DND-41 (cell line): ENCODE measurements at regions not wholly inside any gene's neighbourhood (a gene's known extent, or its start where the extent isn't known, plus 50 kb on each side); places are given as distances from the start of the nearest gene placed in this dataset.

ENCODE experiments used
- ATAC-seq: fragments of 200-7000 bp; cut with Tn5 transposase; 3 replicates; pipeline ENCODE4 v1.9.1; 2021; ENCODE audit warnings: low read depth; ENCODE audit not compliant: insufficient read depth
- DNase-seq: peaks from one replicate; pipeline ENCODE4 v3.0.0-alpha.2; 2020
- H2AFZ ChIP-seq: 2 replicates; pipeline ENCODE4 v1.6.0; 2012; ENCODE audit warnings: low read depth, low read length
- H3K27ac ChIP-seq: 2 replicates; pipeline ENCODE4 v1.5.1; 2012; ENCODE audit warnings: low read length, inconsistent platforms
- H3K27me3 ChIP-seq: fragments of 200-600 bp; sonication (generic); 2 replicates; pipeline ENCODE4 v1.6.0; 2012; ENCODE audit warnings: low read length, mild to moderate bottlenecking, inconsistent platforms; ENCODE audit not compliant: insufficient read depth, poor library complexity
- H3K36me3 ChIP-seq: 2 replicates; pipeline ENCODE4 v1.5.1; 2012; ENCODE audit warnings: low read length, inconsistent platforms; ENCODE audit not compliant: insufficient read depth
- H3K4me1 ChIP-seq: 2 replicates; pipeline ENCODE4 v1.5.1; 2012; ENCODE audit warnings: mild to moderate bottlenecking, low read length; ENCODE audit not compliant: insufficient read depth
- H3K4me2 ChIP-seq: 2 replicates; pipeline ENCODE4 v1.6.0; 2012; ENCODE audit warnings: mild to moderate bottlenecking, moderate library complexity, low read length, inconsistent platforms; ENCODE audit not compliant: insufficient read depth
- H3K4me3 ChIP-seq, 2 experiments: fragments of 200-600 bp in 1 of 2; shearing (Covaris generic) in 1 of 2; 2 replicates each; pipeline ENCODE4 v1.5.1; 2012 to 2016; ENCODE audit warnings: inconsistent platforms in 2 of 2, low read length in 2 of 2, mild to moderate bottlenecking in 2 of 2, low read depth in 1 of 2, moderate library complexity in 1 of 2
- H3K79me2 ChIP-seq: 2 replicates; pipeline ENCODE4 v1.6.0; 2012; ENCODE audit warnings: low read length, inconsistent platforms; ENCODE audit not compliant: insufficient read depth
- H3K9ac ChIP-seq: 2 replicates; pipeline ENCODE4 v1.6.0; 2012; ENCODE audit warnings: low read depth, mild to moderate bottlenecking, inconsistent platforms, low read length, moderate library complexity
- H3K9me3 ChIP-seq: 2 replicates; pipeline ENCODE4 v1.5.1; 2012; ENCODE audit warnings: low read length, moderate library complexity, mild to moderate bottlenecking, inconsistent platforms; ENCODE audit not compliant: insufficient read depth, severe bottlenecking
- H4K20me1 ChIP-seq: 2 replicates; pipeline ENCODE4 v1.6.0; 2012; ENCODE audit warnings: low read length; ENCODE audit not compliant: insufficient read depth
- EZH2 ChIP-seq: IDR thresholded peaks from 3 replicates; pipeline ENCODE4 v1.6.1; 2012; ENCODE audit warnings: borderline replicate concordance, low read depth, mild to moderate bottlenecking, moderate library complexity, low read length, inconsistent platforms; ENCODE audit not compliant: severe bottlenecking
- TF ChIP-seq, protein P1 (sequence below): IDR thresholded peaks from 2 replicates; pipeline ENCODE4 v1.5.1; 2012; ENCODE audit warnings: borderline replicate concordance, low read length, moderate library complexity, mild to moderate bottlenecking; ENCODE audit not compliant: poor library complexity, severe bottlenecking; ENCODE audit errors: extremely low read depth

DNA sequence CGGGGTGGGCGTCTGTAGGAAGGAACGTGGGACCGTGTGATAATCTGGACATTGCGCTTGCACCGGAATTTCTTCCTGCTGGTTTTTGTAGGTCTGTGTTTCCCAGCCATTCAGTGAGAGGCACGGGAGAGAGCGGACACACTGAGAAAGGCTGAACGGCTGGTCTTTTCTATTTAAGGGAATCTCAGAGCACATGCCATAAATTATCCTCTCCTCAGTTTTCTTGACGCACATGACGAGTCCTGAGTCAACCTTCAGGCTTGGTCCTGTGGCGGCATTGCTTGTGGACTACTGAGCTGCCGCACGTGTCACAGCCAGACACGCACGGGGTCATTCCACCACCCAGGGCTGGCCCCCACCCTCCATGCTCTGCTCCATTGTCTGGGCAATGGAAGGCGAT lies 519.3 kb upstream of the ID2 start:
- Histone ChIP-seq H3K4me1 (no peaks in the 10 kb centered on the region), H3K79me2 (no peaks in the 10 kb centered on the region), H4K20me1 (no peaks in the 10 kb centered on the region), H3K27me3 (no peaks in the 10 kb centered on the region), H3K4me3 (no peak overlapping the region), H3K36me3 (no peaks in the 10 kb centered on the region), H3K9ac (no peak overlapping the region), H3K27ac (no peak overlapping the region), H3K4me2 (no peak overlapping the region), H3K9me3 (no peaks in the 10 kb centered on the region), H2AFZ (no peak overlapping the region)
- DNase-seq, result no peak
- no peak for ATAC-seq
- TF ChIP-seq, protein P1, sequence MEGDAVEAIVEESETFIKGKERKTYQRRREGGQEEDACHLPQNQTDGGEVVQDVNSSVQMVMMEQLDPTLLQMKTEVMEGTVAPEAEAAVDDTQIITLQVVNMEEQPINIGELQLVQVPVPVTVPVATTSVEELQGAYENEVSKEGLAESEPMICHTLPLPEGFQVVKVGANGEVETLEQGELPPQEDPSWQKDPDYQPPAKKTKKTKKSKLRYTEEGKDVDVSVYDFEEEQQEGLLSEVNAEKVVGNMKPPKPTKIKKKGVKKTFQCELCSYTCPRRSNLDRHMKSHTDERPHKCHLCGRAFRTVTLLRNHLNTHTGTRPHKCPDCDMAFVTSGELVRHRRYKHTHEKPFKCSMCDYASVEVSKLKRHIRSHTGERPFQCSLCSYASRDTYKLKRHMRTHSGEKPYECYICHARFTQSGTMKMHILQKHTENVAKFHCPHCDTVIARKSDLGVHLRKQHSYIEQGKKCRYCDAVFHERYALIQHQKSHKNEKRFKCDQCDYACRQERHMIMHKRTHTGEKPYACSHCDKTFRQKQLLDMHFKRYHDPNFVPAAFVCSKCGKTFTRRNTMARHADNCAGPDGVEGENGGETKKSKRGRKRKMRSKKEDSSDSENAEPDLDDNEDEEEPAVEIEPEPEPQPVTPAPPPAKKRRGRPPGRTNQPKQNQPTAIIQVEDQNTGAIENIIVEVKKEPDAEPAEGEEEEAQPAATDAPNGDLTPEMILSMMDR, result no peak
- no peak for TF ChIP-seq EZH2

DNA sequence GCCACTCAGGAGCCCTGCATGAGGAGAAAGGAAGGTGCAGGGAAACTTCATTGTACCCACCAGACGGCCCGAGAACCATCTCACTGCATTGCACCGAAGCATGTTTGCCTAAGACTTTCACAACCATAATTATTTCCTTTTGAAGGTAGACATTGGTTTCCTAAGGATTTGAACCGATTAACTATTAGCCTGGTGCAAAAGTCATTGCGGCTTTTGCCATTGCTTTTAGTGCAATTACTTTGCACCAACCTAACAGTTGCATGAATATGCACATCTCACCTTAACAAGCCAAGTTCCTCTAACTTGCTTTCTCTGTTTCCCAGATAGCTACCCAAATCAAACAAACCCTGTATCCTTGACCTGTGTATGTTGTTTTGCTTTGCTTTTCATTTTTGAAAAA lies 516.3 kb upstream of the ID2 start:
- H3K4me1 ChIP-seq, result no peaks in the 10 kb centered on the region
- H2AFZ ChIP-seq, result no peak overlapping the region
- no peaks in the 10 kb centered on the region for H3K36me3 ChIP-seq
- no peaks in the 10 kb centered on the region for H3K79me2 ChIP-seq
- no peak overlapping the region for H3K4me3 ChIP-seq
- ATAC-seq, result no peak
- H3K27ac ChIP-seq, result no peak overlapping the region
- H3K27me3 ChIP-seq, result no peaks in the 10 kb centered on the region
- no peaks in the 10 kb centered on the region for H4K20me1 ChIP-seq
- no peaks in the 10 kb centered on the region for H3K9me3 ChIP-seq
- TF ChIP-seq, protein P1, result no peak
- no peak for TF ChIP-seq EZH2
- DNase-seq, result no peak
- no peak overlapping the region for H3K9ac ChIP-seq
- H3K4me2 ChIP-seq, result no peak overlapping the region

DNA sequence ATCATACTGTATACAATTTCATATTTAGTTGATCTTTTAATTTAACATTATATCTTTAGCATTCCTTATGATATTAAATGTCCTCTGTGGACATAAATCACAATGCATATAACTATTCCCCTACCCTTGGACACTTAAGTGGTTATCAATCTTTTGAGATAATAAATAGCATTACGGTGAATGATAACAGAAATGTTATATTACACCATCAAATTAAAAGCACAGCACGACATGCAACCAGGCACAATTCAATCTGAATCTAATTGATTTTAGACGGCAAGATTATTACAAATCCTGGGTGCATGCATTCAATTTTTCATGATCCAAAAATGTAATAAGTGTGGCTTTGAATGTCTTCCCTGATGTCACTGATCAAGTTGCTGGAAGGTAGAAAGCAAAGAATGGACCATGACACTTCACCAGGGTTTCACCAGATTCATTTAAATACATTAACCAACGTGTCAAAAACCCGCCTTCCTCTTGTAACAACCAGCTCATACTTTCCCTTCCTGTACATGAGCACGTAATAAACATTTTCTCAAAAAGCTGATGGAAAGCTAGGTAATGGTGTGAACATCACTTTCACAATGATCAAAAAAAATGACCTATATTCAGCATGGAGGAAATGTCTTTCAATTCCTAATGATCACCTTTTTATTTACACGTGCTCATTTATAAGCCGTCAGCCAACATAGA lies 513.7 kb upstream of the ID2 start:
- no peak overlapping the region for H3K4me3 ChIP-seq
- H3K79me2 ChIP-seq, result no peaks in the 10 kb centered on the region
- no peaks in the 10 kb centered on the region for H4K20me1 ChIP-seq
- H2AFZ ChIP-seq, result no peak overlapping the region
- no peak overlapping the region for H3K4me2 ChIP-seq
- no peak for DNase-seq
- no peak for TF ChIP-seq EZH2
- TF ChIP-seq, protein P1, result no peak
- no peaks in the 10 kb centered on the region for H3K9me3 ChIP-seq
- no peak for ATAC-seq
- no peak overlapping the region for H3K27ac ChIP-seq
- H3K9ac ChIP-seq, result no peak overlapping the region
- H3K27me3 ChIP-seq, result no peaks in the 10 kb centered on the region
- no peaks in the 10 kb centered on the region for H3K4me1 ChIP-seq
- H3K36me3 ChIP-seq, result no peaks in the 10 kb centered on the region
